ENCODE measurements at regions not wholly inside any gene's neighbourhood (a gene's known extent, or its start where the extent isn't known, plus 50 kb on each side); places are given as distances from the start of the nearest gene placed in this dataset.

- TF ChIP-seq CTCF (IDR thresholded peaks at IDR 0.05; ENCODE audit: low read depth, low read length, missing input control): no peak
- TF ChIP-seq RAD21 (IDR thresholded peaks at IDR 0.05): no peak
- TF ChIP-seq FOXA1 (IDR thresholded peaks at IDR 0.05): no peak
- no peak for TF ChIP-seq MAX (IDR thresholded peaks at IDR 0.05)
- TF ChIP-seq ATF3 (IDR thresholded peaks at IDR 0.05): no peak
- no peak for TF ChIP-seq JUND (IDR thresholded peaks at IDR 0.05)
- TF ChIP-seq RXRA (IDR thresholded peaks at IDR 0.05): no peak
- TF ChIP-seq SP1 (IDR thresholded peaks at IDR 0.05): no peak
- no peak for TF ChIP-seq EGR1 (IDR thresholded peaks at IDR 0.05; ENCODE audit: low read depth in 2 of 2)
- no peak for TF ChIP-seq TAF1 (conservative IDR thresholded peaks at IDR 0.05)
- TF ChIP-seq GABPA (IDR thresholded peaks at IDR 0.05 in 1 of 2, conservative IDR thresholded peaks at IDR 0.05 in 1 of 2): no peak
Observed at GRCh38 chr13:34148359-34148758, 330.4 kb downstream of the RFC3 start.

All from liver (tissue), 3 donors.